ENCODE measurements at regions not wholly inside any gene's neighbourhood (a gene's known extent, or its start where the extent isn't known, plus 50 kb on each side); places are given as distances from the start of the nearest gene placed in this dataset.
"Not testable (repeated sequence)": the region's sequence is repeated elsewhere in the genome, so short reads cannot be mapped to it uniquely, and the experiment has no call there.

- no peak for TF ChIP-seq REST (IDR thresholded peaks at IDR 0.05; ENCODE audit: insufficient replicate concordance, low read depth)
- TF ChIP-seq POLR2AphosphoS5 (IDR thresholded peaks at IDR 0.05; ENCODE audit: low read depth), result no peak
- TF ChIP-seq GABPA (IDR thresholded peaks at IDR 0.05; ENCODE audit: low read depth), result no peak
- no peak for TF ChIP-seq SPI1 (IDR thresholded peaks at IDR 0.05; ENCODE audit: borderline replicate concordance, low read depth)
- TF ChIP-seq, protein P1, sequence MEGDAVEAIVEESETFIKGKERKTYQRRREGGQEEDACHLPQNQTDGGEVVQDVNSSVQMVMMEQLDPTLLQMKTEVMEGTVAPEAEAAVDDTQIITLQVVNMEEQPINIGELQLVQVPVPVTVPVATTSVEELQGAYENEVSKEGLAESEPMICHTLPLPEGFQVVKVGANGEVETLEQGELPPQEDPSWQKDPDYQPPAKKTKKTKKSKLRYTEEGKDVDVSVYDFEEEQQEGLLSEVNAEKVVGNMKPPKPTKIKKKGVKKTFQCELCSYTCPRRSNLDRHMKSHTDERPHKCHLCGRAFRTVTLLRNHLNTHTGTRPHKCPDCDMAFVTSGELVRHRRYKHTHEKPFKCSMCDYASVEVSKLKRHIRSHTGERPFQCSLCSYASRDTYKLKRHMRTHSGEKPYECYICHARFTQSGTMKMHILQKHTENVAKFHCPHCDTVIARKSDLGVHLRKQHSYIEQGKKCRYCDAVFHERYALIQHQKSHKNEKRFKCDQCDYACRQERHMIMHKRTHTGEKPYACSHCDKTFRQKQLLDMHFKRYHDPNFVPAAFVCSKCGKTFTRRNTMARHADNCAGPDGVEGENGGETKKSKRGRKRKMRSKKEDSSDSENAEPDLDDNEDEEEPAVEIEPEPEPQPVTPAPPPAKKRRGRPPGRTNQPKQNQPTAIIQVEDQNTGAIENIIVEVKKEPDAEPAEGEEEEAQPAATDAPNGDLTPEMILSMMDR (IDR thresholded peaks at IDR 0.05; ENCODE audit: insufficient read depth, low read length), result no peak
- no peaks in the 10 kb centered on the region for H3K27me3 ChIP-seq (ENCODE audit: insufficient read depth, poor library complexity, severe bottlenecking)
Measured at GRCh38 chrX:15016051-15016450, 142.8 kb downstream of the MOSPD2 start.

DNA sequence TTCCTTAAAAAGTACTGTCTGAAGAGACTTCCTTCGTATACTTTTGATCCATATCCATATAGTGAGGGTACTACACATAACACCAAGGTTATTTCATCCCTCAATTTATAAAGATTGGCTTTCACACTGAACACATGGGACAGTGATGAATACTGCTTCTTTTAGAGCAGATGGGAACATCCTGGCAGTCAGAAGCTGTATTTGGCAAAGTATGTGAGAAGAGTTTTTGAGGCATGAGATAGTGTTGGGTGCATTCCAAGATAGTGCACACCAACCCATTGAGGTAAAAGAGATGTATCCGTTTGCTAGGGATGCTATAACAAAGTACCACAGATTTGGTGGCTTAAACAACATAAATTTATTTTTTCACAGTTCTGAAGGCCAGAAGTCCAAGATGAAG, 141.1 kb downstream of the MOSPD2 start:
- DNase-seq (ENCODE audit: low read depth in 1 of 2, low spot score in 1 of 2), result no peak
- H3K27ac ChIP-seq (replicated peaks), result no peak overlapping the region
- TF ChIP-seq GABPA (IDR thresholded peaks at IDR 0.05; ENCODE audit: low read depth) (no peak), POLR2AphosphoS5 (IDR thresholded peaks at IDR 0.05; ENCODE audit: low read depth) (no peak), SPI1 (IDR thresholded peaks at IDR 0.05; ENCODE audit: borderline replicate concordance, low read depth) (no peak)
- TF ChIP-seq, protein P1 (IDR thresholded peaks at IDR 0.05; ENCODE audit: insufficient read depth, low read length), result no peak
- H3K27me3 ChIP-seq (ENCODE audit: insufficient read depth, poor library complexity, severe bottlenecking), result no peaks in the 10 kb centered on the region
- no peak overlapping the region for H3K4me3 ChIP-seq (replicated peaks; ENCODE audit: insufficient read depth, low read length)

More at GRCh38 chrX:15016051-15016450, 142.8 kb downstream of the MOSPD2 start:
- Histone ChIP-seq H3K27ac (replicated peaks) (no peak overlapping the region), H3K4me3 (replicated peaks; ENCODE audit: insufficient read depth, low read length) (no peak overlapping the region)
- no peak for DNase-seq (ENCODE audit: low read depth in 1 of 2, low spot score in 1 of 2)

- Histone ChIP-seq H3K27ac (replicated peaks) (no peak overlapping the region), H3K4me3 (replicated peaks; ENCODE audit: insufficient read depth, low read length) (no peak overlapping the region), H3K27me3 (ENCODE audit: insufficient read depth, poor library complexity, severe bottlenecking) (no peaks in the 10 kb centered on the region)
- no peak for DNase-seq (ENCODE audit: low read depth in 1 of 2, low spot score in 1 of 2)
- TF ChIP-seq GABPA (IDR thresholded peaks at IDR 0.05; ENCODE audit: low read depth) (no peak), REST (IDR thresholded peaks at IDR 0.05; ENCODE audit: insufficient replicate concordance, low read depth) (no peak), SPI1 (IDR thresholded peaks at IDR 0.05; ENCODE audit: borderline replicate concordance, low read depth) (no peak), POLR2AphosphoS5 (IDR thresholded peaks at IDR 0.05; ENCODE audit: low read depth) (no peak)
- TF ChIP-seq, protein P1 (IDR thresholded peaks at IDR 0.05; ENCODE audit: insufficient read depth, low read length), result no peak
Measured at GRCh38 chrX:15013461-15013860, 140.2 kb downstream of the MOSPD2 start.

DNA sequence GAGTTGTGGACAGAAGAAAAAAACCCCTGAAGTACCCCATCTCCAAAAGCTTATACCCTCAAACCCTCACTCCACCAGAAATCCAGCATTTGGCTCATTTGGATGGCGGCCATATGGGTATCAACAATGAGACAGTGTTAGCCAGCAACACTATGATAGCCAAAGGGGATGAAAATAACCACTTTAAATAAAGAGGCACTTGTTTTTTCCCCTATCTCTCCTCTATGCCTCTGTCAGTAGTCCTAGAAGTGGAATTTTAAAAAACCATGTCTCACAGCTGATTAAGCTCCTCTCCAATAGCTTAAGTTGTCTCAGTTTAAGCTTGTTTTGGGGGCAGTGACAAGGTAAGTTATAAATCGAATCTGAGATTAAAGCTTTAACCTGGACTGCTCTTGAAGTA, 124.0 kb downstream of the MOSPD2 start:
- H3K27ac ChIP-seq (replicated peaks), result no peak overlapping the region
- no peak overlapping the region for H3K4me3 ChIP-seq (replicated peaks; ENCODE audit: insufficient read depth, low read length)
- DNase-seq (ENCODE audit: low read depth in 1 of 2, low spot score in 1 of 2), result no peak
- TF ChIP-seq SPI1 (IDR thresholded peaks at IDR 0.05; ENCODE audit: borderline replicate concordance, low read depth) (no peak), GABPA (IDR thresholded peaks at IDR 0.05; ENCODE audit: low read depth) (no peak), REST (IDR thresholded peaks at IDR 0.05; ENCODE audit: insufficient replicate concordance, low read depth) (no peak), POLR2AphosphoS5 (IDR thresholded peaks at IDR 0.05; ENCODE audit: low read depth) (no peak)
- TF ChIP-seq, protein P1 (IDR thresholded peaks at IDR 0.05; ENCODE audit: insufficient read depth, low read length), result no peak
- no peaks in the 10 kb centered on the region for H3K27me3 ChIP-seq (ENCODE audit: insufficient read depth, poor library complexity, severe bottlenecking)

GRCh38 chrX:14984425-14984824, 111.2 kb downstream of the MOSPD2 start:
- H3K27ac ChIP-seq (replicated peaks); H3K27me3 ChIP-seq (ENCODE audit: insufficient read depth, poor library complexity, severe bottlenecking); H3K4me3 ChIP-seq (replicated peaks; ENCODE audit: insufficient read depth, low read length); DNase-seq (ENCODE audit: low read depth in 1 of 2, low spot score in 1 of 2): not testable (repeated sequence)
